Activated CD8-positive, alpha-beta memory T cell treated with anti-CD3 and anti-CD28 coated beads, Interleukin-2, amount 50 U/mL, for 4 hours (primary cell): ENCODE measurements at regions not wholly inside any gene's neighbourhood (a gene's known extent, or its start where the extent isn't known, plus 50 kb on each side); places are given as distances from the start of the nearest gene placed in this dataset.
"Not testable (repeated sequence)": the region's sequence is repeated elsewhere in the genome, so short reads cannot be mapped to it uniquely, and the experiment has no call there.

ENCODE experiments used
- DNase-seq: peaks from one replicate; pipeline ENCODE4 v3.0.0-alpha.2; 2020

DNA sequence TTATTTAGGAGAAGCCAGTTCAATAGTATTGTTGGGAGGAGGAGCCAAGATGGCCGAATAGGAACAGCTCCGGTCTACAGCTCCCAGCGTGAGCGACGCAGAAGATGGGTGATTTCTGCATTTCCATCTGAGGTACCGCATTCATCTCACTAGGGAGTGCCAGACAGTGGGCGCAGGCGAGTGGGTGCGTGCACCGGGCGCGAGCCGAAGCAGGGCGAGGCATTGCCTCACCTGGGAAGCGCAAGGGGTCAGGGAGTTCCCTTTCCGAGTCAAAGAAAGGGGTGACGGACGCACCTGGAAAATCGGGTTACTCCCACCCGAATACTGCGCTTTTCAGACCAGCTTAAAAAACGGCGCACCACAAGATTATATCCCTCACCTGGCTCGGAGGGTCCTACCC lies 403.2 kb upstream of the SMIM31 start:
- not testable (repeated sequence) for DNase-seq

DNA sequence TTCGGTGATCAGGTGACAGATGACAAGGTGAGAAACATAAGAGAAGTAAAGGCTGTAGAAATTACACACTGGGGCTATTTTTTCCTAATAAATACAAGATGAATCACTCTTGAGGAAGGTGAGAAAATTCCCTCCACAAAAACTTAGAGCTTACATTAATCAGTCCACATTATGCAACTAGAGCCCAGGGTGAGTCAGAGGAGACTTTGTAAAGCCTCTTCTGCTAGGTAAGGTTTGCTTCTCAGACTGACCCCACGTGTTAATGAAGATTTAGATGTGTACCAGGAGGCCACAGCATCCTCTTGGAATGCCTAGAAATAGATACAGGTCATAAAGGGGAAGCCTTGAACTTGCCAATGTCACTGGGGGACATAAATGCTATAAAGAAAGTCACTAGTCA lies 396.0 kb upstream of the SMIM31 start:
- no peak for DNase-seq

DNA sequence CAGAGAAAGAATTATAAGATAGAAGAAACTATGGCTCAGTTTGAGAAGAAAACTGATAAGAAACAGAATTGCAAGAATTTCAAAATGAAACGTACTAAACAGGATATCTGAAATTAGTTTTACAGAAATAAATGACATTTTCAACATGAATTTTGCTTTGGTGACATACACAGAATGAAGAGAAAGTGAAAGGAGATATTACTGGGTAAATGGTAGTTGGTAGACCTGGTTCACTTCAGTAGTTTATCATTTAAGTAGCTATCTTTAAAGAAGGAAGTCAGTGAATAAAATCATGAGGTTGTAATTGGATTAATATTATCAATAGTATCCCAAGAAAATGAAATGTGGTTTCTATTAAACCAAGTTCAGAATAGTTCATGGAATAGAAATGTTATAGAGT lies 395.5 kb upstream of the SMIM31 start:
- DNase-seq, result no peak

DNA sequence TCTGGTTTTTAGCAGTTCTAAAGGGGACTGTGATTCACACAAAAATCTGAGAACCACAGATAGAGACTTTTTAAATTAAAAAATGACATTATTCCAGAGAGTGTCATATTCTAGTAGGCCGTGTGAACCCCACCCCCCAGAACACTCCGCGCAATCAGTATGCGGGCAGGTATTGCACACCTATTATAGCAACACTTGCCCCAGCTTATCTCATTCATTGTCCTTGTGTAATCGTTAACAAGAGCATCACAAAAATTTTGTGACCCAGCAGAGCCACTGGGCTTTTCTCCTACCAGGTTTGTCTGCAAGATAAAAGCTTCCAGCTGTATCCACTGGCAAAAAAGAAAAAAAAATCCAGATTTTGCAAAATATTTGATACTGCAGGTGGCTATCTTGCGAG lies 394.1 kb upstream of the SMIM31 start:
- no peak for DNase-seq

DNA sequence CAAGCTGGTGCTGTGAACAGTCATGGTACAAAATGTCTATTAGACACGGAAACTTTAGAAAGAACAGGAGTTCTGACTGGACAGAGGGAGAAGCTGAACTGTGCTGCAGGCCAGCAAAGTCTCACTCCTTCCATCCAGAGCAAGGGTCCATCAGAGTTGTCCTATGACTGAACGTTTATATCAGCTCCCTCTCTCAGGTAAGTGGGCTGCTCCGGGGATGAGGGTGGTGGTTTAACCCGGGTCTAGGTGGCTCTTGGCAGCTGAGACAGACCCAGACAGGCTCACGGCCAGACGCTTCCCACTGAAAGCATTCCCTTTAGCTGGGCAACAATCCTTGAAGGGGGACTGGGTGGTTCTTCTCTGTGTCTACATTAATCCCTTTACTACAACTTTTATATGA lies 385.0 kb upstream of the SMIM31 start:
- no peak for DNase-seq

DNA sequence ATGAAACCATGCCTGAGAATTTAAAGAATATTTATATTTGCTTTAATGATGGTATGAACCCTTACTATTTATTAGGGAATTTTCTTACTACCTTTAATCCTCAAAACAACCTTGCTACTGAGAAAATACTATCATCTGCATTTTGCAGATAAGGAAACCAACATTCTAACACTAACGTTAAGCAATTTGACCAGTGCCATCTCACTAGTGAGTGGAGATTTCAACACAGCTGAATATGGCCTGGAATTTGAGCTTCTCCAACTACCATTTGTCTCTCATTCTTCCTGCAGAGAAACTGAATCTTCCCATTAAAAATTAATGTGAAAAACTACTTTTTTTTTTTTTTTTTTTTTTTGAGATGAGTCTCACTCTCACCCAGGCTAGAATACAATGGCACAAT lies 380.9 kb upstream of the SMIM31 start:
- DNase-seq, result no peak

DNA sequence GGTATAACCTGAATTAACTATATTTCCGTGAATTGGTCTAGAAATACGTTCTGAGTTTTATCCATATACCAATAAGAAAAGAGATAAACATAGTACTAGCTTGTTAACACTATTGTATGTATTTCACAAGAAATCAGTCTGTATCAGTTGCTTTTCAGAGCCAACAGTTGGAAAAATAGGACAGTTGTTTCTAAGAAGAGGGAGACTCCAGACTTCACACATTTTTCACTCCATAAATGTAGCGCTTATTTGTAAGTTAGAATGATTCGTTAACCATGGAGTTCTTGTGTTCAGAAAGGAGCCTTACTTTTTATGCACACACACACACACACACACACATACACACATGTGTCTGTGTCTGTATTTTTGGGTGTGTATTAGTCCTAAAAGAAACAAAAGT lies 376.7 kb upstream of the SMIM31 start:
- DNase-seq, result no peak

DNA sequence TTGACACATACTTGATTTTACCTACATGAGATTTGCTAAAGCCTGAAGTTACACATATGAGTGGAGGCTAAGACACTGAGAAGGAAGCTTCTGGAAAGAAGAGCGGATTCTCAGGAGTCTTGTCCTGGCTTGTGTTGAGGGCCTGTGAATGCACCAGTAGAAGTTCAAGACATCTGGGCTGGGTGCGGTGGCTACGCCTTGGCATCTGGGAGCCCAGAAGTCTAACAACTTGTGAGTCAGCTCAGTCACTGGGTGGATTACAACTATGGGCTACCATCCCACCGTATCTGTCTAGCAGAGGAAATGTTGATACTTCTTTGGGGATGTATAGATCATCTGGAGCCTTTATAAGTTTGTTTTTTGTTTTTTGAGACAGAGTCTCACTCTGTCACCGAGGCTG lies 375.6 kb upstream of the SMIM31 start:
- no peak for DNase-seq

DNA sequence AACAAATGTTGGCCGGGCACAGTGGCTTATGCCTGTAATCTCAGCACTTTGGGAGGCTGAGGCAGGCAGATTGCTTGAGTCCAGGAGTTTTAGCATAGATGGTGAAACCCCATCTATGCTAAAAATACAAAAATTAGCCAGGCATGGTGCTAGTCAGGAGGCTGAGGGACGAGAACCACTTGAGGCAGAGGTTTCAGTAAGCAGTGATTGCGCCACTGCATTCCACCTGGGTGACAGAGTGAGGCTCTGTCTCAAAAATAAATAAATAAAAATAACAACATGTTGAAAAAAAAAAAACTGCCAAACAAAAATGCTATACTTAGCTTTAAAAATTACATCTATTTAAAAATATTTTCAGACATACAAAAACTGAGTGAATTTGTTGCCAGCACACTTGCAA lies 374.2 kb upstream of the SMIM31 start:
- no peak for DNase-seq

DNA sequence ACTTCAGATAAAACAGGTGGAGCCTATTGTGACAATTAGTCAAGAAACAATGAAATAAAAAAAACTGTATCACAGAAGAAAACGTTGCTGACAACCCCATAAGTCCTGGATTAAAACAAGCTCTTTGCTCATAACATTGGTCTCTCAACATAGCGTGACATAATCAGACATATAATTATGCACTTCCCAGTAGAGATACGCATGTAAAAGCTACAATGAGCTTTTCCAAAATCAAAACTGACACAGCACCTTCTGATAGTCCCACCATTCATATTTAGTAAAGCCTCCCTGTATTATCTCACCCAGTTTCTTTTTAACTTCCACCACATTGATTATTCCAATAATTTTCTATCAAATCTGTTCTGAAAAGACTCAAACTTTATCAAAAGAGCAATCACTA lies 372.1 kb upstream of the SMIM31 start:
- DNase-seq, result no peak

DNA sequence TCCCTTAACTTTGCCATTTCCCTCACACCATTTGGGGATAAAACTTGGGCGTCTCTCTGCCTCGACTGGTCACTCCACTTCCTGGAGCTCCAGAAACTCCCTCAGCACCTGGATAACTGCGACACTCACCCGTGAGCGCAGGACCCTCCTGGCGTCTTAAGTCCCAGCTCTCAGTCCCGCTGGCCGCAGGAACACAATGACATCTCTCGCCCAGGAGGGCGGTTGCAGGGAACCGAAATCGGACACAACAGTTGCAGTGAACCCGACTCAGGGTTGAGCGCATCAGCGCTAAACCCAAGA lies 370.9 kb upstream of the SMIM31 start:
- DNase-seq, result no peak

DNA sequence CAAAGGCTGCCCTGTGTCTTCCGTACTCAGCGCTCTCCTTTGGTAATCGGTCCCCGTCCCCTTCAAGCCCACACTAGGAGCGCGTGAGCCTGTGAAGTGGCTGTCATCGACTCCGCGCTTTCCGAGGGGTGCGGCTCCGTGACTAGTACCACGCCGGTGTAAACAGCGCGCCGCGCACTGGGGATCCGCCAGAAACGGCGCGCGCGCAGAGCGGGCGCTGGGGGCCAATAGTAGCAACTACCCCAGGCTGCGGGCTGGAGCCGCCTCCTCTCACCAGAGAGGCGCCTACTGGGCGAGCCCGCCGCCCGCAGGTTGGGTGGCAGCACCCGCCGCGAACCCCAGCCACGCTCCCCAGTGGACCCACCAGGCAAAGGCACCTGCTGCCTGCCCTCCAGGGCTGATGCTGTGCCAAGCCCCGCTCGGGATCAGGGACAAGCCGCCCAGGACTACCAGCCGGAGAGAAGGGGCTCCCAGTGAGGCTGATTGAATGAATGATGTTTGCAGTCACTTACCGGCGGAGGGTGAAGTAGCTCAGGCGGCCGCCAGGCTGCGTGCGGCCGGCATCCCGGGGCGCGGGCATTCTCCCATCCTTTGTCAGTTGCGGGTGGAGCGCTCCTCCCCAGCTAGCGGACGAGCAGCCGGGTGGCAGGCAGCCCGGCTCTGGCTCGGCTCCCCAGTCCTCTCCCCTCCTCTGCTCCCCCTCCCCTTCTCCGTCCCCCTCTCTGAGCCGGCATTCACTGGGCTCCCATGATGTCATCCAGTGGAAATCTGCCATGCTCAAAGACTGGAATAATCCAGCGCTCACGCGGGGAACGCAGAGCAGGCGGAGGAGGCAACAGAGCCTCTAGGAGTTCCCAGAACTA lies 370.3 kb upstream of the SMIM31 start:
- no peak for DNase-seq

DNA sequence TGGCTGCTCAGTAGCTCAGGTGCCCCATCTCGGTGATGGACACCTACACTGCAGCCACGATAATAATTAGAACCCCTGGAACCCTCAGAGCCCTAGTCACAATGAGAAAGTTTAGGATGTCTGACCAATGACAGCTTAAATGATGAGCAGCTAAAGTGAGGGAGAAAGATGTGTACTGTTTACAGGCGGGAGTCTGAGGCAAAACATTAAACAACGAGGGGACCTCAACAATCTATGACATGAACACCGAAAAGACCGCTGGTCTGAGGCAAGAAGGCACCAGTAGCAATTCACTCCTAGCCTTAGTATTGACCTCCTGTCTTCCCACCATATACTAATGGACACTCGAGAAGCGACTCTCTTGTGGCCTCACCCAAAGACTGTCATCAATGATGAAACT lies 369.5 kb upstream of the SMIM31 start:
- DNase-seq, result no peak

DNA sequence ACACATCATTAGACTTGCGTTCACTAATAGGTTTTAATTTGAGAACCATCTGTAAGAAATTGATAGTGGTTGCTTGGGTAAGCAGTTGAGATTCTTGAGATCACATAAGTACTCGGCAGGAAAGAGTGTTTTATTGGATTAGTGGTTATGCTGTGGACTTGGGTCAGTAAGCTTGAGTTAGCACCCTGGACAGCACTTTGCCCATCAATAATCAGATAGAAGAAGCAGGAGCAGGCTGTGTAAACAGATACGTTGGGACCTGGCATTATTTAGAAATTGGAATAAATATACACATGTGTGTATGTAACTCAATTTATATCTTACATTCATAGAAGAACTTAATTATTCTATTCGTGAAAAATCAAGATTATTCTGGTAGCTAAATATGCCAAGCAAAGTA lies 357.5 kb upstream of the SMIM31 start:
- no peak for DNase-seq

DNA sequence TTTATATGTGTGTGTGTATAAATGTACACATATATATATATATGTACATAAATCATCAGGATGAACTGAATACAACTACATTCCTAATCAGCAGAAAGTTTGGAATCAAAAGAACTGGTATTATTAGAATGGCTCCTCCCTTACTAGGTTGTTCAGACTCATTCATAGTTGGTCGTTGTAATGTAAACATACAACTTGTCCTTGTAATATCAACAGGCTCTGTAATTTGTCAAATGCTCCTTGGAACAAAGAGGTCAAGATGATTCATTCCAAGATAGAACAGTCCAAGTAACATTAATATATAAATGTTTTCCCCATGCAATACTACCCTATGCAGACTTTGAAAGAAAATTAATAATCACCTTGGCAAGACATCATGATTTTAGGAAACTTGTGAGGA lies 351.4 kb upstream of the SMIM31 start:
- DNase-seq, result no peak

DNA sequence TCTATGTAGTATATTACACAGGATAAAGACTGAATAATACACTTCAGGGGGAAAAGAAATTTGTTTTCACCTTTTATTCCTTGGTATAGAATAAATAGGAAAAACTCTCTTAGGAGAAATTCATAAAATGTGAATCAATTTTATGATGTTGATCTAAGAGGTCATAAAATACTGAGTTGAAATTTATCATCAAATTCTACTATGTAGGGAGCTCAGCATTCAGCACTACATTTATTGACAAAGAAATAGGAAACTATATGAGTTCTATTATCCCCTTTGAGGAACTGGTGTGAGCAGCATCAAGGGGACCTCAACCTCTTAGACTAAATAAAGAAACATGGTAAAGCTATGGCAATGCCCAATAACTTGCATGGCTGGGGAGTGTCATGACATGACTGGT lies 348.2 kb upstream of the SMIM31 start:
- no peak for DNase-seq

DNA sequence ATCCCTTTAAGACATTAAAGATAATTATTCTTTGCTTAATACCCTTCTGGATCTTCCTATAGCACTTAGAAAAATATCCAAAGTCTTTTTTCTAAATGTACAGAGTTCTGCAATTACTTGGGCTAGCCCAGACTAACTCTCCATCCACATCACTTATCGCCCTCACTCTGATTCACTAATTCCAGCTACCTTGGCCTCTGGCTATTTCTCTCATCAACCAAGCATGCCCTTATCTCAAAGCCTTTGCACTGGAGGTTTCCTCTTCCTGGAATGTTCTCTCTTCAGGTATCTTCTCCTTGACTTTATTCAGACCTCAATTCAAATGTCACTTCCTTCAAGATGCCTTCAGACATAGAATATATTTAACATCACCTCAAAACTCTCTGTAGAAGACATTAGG lies 345.1 kb upstream of the SMIM31 start:
- DNase-seq, result no peak

DNA sequence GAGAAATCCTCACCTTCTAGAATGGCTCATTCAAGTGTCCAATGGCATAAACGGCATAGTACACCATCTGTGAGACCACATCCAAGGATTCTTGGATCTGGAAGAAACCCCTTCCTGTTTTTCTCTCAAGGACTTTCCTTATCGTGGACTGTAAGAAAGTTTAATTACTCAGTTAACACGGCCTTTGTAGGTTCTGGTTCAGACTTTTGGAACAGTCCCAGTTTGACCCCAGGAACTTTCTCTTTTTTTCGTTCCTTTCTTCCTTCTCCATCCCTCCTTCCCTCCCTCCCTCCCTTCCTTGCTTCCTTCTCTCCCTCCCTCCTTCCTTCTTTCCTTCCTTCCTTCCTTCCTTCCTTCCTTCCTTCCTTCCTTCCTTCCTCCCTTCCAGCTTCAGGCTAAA lies 343.5 kb upstream of the SMIM31 start:
- DNase-seq, result no peak

DNA sequence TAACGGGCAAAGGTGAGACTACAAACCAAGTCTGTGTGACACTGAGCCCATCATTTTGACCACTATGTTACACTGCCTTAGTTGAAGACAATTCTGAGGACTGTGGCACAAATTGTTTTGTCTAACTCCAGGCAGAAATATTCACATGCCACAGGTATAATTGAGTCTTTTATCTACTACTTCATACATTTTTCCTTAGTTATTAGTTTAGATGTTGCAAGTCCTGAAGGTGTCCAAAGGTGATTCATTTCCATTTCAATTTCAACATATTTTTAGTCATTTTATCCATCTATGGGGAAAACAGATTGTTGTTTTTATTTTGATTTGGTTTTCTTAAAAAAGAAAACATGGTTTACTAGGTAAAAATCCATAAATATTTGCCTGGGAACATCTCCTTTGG lies 341.7 kb upstream of the SMIM31 start:
- DNase-seq, result no peak

DNA sequence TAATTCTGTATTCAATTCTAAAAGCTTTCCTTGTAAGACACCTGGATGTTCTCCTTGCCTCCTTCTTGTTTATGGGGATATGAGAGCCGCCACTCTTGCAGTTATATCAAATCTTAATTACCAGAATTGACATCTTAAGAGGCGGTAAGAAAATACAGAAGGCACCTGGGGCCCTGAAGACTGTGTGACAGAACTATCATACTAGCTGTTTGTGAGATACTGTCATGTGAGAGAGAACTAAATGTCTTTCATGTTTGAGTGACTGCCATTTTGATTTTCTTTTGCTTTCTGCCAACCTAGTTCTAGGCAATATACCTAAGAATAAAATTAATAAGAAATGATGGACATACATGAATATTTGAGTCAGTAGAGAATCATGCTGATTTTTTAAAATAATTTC lies 340.2 kb upstream of the SMIM31 start:
- no peak for DNase-seq

DNA sequence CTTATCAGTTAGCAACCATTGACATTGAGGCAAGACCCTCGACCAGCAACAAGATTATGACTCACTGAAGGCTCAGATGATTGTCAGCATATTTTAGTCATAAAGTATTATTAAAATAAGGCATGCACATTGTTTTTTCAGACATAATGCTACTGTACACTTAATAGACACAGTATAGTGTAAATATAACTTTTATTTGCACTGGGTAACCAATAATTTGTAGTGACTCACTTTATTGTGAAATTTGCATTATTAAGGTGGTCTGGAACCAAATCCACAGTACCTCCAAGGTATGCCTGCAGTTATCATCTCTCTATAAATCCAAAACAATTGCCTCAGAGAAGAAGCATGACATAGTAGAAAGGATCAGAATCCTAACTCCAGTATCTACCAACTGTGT lies 330.1 kb upstream of the SMIM31 start:
- no peak for DNase-seq

DNA sequence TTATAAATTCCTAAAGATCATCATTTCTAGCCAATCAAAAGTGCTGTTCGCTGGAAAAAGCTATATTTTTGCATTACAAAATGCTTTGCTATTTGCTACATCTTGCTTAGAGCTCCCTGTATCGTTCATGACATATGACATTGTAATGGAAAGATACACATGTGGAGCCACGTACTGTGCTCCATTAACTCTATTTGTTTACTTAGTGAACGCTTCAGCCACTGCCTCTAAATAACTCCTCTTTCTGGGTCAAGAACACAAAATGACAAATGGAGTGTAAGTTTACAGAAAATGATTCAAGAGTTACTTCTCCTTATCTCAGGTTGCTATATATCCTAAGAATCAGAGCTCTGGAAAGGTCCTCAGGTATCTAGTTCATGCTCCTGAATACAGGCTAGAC lies 329.1 kb upstream of the SMIM31 start:
- no peak for DNase-seq

DNA sequence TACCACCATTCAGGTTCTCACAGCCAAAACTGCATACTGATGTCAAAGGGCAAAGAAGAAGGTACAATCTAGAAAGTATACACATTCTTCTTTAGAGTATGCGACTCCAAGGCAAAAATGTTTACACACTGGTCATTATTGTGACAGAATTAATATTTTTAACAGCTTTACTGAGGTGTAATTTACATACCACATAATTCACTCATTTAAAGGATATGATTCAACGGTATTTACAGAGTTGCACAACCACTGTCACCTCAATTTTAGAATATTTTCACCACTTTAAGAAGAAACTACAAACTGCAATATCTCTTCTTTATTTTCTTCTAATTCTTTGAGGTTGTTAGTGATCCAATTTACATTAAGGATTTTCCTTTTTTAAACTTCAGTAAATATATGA lies 325.4 kb upstream of the SMIM31 start:
- DNase-seq, result no peak

DNA sequence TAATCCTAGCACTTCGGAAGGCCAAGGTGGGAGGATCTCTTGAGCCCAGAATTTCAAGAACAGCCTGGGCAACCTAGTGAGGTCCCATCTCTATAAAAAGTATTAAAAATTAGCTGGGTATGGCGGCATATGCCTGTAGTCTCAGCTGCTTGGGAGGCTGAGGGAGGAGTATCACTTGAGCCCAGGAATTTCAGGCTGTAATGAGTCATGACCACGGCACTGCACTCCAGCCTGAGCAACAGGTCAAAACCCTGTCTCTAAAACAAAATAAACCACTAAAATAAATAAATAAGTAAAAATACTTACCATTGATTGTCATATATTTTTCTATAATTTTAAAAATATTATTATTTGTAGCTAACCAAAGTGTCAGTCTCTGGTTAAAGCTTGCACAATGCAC lies 315.6 kb upstream of the SMIM31 start:
- DNase-seq, result no peak

DNA sequence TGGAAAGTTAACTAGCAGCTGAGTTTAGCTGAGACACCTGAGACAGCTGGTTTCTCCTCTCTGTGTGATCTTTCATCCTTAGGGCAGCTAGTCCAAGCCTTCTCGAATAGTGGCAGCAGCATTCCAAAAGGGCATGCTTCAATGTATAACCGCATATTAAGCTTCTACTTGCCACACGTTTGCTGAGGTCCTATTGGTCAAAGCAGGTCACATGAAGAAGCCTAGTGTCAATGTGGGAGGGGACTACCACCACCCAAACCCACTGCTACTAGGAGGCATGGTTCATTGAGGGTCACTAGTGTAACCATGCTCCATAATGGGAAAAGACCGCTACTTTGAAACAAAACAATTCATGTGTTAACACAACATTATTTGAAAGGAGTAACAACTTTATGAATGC lies 314.9 kb upstream of the SMIM31 start:
- no peak for DNase-seq

DNA sequence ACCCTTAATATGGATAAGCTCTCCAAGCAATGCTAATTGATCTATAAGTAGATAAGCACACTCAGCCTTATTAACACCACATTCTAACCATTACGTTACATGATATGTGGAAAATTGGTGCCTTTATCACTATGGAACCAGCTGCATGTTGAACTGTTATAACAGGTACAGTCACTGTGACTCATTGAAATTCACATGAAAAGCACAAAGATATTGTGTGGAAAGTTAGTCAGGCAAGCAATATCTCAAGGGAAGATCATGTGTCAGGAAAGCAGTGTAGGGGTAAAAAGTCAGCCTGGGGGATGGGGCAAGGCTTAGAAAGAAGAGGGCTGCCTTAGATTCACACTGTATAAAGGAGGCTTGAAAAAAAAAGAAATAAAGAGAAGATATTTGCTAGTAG lies 313.7 kb upstream of the SMIM31 start:
- no peak for DNase-seq
